H9 (cell line): ENCODE measurements at regions not wholly inside any gene's neighbourhood (a gene's known extent, or its start where the extent isn't known, plus 50 kb on each side); places are given as distances from the start of the nearest gene placed in this dataset.

Experiments used
- DNase-seq: peaks from one replicate; pipeline ENCODE4 v3.0.0-alpha.2; 2017
- H2AFZ ChIP-seq: one replicate; pipeline ENCODE4 v1.6.1; 2013; ENCODE audit warnings: mild to moderate bottlenecking, low read length, control low read depth, moderate library complexity
- H2AK5ac ChIP-seq: 2 replicates; pipeline ENCODE4 v1.6.1; 2013; ENCODE audit warnings: low read length, control low read depth, mixed read lengths; ENCODE audit not compliant: insufficient read length
- H2BK120ac ChIP-seq: one replicate; pipeline ENCODE4 v1.6.1; 2013; ENCODE audit warnings: low read depth, mild to moderate bottlenecking, low read length, control low read depth, inconsistent platforms; ENCODE audit not compliant: poor library complexity, severe bottlenecking
- H2BK12ac ChIP-seq: 2 replicates; pipeline ENCODE4 v1.6.1; 2013; ENCODE audit warnings: low read length, control low read depth, mixed read lengths, low read depth; ENCODE audit not compliant: insufficient read length
- H2BK15ac ChIP-seq: 2 replicates; pipeline ENCODE4 v1.6.1; 2013; ENCODE audit warnings: low read depth, low read length, control low read depth
- H2BK20ac ChIP-seq: one replicate; pipeline ENCODE4 v1.6.1; 2013; ENCODE audit warnings: low read depth, mild to moderate bottlenecking, low read length, control low read depth, inconsistent platforms; ENCODE audit not compliant: poor library complexity, severe bottlenecking
- H2BK5ac ChIP-seq: 2 replicates; pipeline ENCODE4 v1.6.1; 2013; ENCODE audit warnings: low read length, control low read depth, mixed read lengths; ENCODE audit not compliant: insufficient read length
- H3K14ac ChIP-seq: 2 replicates; pipeline ENCODE4 v1.6.1; 2013; ENCODE audit warnings: low read length, control low read depth; ENCODE audit not compliant: insufficient read depth
- H3K18ac ChIP-seq: 2 replicates; pipeline ENCODE4 v1.6.1; 2013; ENCODE audit warnings: low read depth, mild to moderate bottlenecking, mixed read lengths, low read length, control low read depth; ENCODE audit not compliant: insufficient read length
- H3K23ac ChIP-seq: 2 replicates; pipeline ENCODE4 v1.6.1; 2013; ENCODE audit warnings: low read length, control low read depth, mixed read lengths, low read depth; ENCODE audit not compliant: insufficient read length
- H3K23me2 ChIP-seq: 2 replicates; pipeline ENCODE4 v1.6.1; 2013; ENCODE audit warnings: low read depth, mild to moderate bottlenecking, mixed read lengths, low read length, control low read depth; ENCODE audit not compliant: insufficient read length, poor library complexity, severe bottlenecking
- H3K27ac ChIP-seq: 2 replicates; pipeline ENCODE4 v1.5.1; 2013; ENCODE audit warnings: low read length, control low read depth, mixed read lengths, low read depth; ENCODE audit not compliant: insufficient read length
- H3K27me3 ChIP-seq: 2 replicates; pipeline ENCODE4 v1.6.1; 2013; ENCODE audit warnings: low read length, control low read depth, inconsistent platforms; ENCODE audit not compliant: insufficient read depth
- H3K4ac ChIP-seq: 2 replicates; pipeline ENCODE4 v1.6.1; 2013; ENCODE audit warnings: low read depth, mild to moderate bottlenecking, control low read depth, inconsistent platforms, low read length, moderate library complexity
- H3K4me1 ChIP-seq: 2 replicates; pipeline ENCODE4 v1.6.1; 2013; ENCODE audit warnings: low read length, control low read depth, inconsistent platforms; ENCODE audit not compliant: insufficient read depth
- H3K4me2 ChIP-seq: 2 replicates; pipeline ENCODE4 v1.6.1; 2013; ENCODE audit warnings: low read length, control low read depth, mixed read lengths; ENCODE audit not compliant: insufficient read length, insufficient read depth
- H3K56ac ChIP-seq: 2 replicates; pipeline ENCODE4 v1.6.1; 2013; ENCODE audit warnings: low read depth, mild to moderate bottlenecking, mixed read lengths, low read length, control low read depth; ENCODE audit not compliant: insufficient read length
- H3K79me1 ChIP-seq: 2 replicates; pipeline ENCODE4 v1.6.1; 2013; ENCODE audit warnings: low read depth, mild to moderate bottlenecking, moderate library complexity, low read length, control low read depth, inconsistent platforms; ENCODE audit not compliant: insufficient read depth, poor library complexity, severe bottlenecking
- H3K79me2 ChIP-seq: 2 replicates; pipeline ENCODE4 v1.6.1; 2013; ENCODE audit warnings: low read length, control low read depth, inconsistent platforms; ENCODE audit not compliant: insufficient read depth
- H3K9ac ChIP-seq: 2 replicates; pipeline ENCODE4 v1.6.1; 2013; ENCODE audit warnings: low read length, control low read depth, mixed read lengths; ENCODE audit not compliant: insufficient read length; ENCODE audit errors: extremely low read depth
- H3K9me3 ChIP-seq: one replicate; pipeline ENCODE4 v1.6.1; 2013; ENCODE audit warnings: low read depth, low read length, inconsistent platforms; ENCODE audit not compliant: control insufficient read depth
- H3T11ph ChIP-seq: one replicate; pipeline ENCODE4 v1.6.1; 2013; ENCODE audit warnings: mild to moderate bottlenecking, low read length, control low read depth, inconsistent platforms
- H4K20me1 ChIP-seq: one replicate; pipeline ENCODE4 v1.6.1; 2013; ENCODE audit not compliant: control insufficient read depth, insufficient read length, insufficient read depth
- H4K5ac ChIP-seq: 2 replicates; pipeline ENCODE4 v1.6.1; 2013; ENCODE audit warnings: low read depth, mild to moderate bottlenecking, mixed read lengths, low read length, control low read depth; ENCODE audit not compliant: insufficient read length
- H4K8ac ChIP-seq: replicated peaks from 2 replicates; pipeline ENCODE4 v1.6.1; 2013; ENCODE audit warnings: low read length, control low read depth, mixed read lengths, low read depth; ENCODE audit not compliant: insufficient read length
- H4K91ac ChIP-seq: 2 replicates; pipeline ENCODE4 v1.6.1; 2013; ENCODE audit warnings: low read depth, mild to moderate bottlenecking, moderate library complexity, mixed read lengths, low read length, control low read depth; ENCODE audit not compliant: insufficient read length
- H3K27ac Mint-ChIP-seq, 3 experiments: 2 replicates in 2 of 3; 3 replicates in 1 of 3; pipeline ENCODE4 v1.8.0; 2020 to 2021; ENCODE audit warnings: mixed read lengths in 3 of 3, mild to moderate bottlenecking in 1 of 3, moderate library complexity in 1 of 3
- H3K27me3 Mint-ChIP-seq: 2 replicates; pipeline ENCODE4 v1.8.0; 2021; ENCODE audit warnings: low read depth, mild to moderate bottlenecking, moderate library complexity, mixed read lengths
- H3K36me3 Mint-ChIP-seq, 3 experiments: 2 replicates in 2 of 3; 3 replicates in 1 of 3; pipeline ENCODE4 v1.8.0; 2020 to 2021; ENCODE audit warnings: low read depth in 3 of 3, mixed read lengths in 3 of 3; ENCODE audit not compliant: insufficient read depth in 1 of 3
- H3K4me1 Mint-ChIP-seq, 2 experiments: 2 replicates each; pipeline ENCODE4 v1.8.0; 2020; ENCODE audit warnings: mixed read lengths in 2 of 2
- H3K4me3 Mint-ChIP-seq, 2 experiments: 2 replicates in 1 of 2; 3 replicates in 1 of 2; pipeline ENCODE4 v1.8.0; 2020 to 2021; ENCODE audit warnings: mild to moderate bottlenecking in 2 of 2, mixed read lengths in 2 of 2, moderate library complexity in 1 of 2
- H3K9me3 Mint-ChIP-seq, 2 experiments: 2 replicates in 1 of 2; 3 replicates in 1 of 2; pipeline ENCODE4 v1.8.0; 2020; ENCODE audit warnings: mild to moderate bottlenecking in 2 of 2, mixed read lengths in 2 of 2, moderate library complexity in 1 of 2
- CTCF ChIP-seq: fragments of 200-600 bp; sonication (generic); conservative IDR thresholded peaks from 3 replicates; pipeline ENCODE4 v1.8.0; 2021; ENCODE audit warnings: antibody characterized with exemption, mild to moderate bottlenecking
- WGBS: extraction: QIAGEN DNeasy Blood & Tissue Kit; methylation state at CpG from one replicate; pipeline ENCODE4 v1.1.7; 2013; ENCODE audit warnings: missing lambda C conversion rate, low lambda C conversion rate, mixed read lengths; ENCODE audit not compliant: insufficient read length; ENCODE audit errors: extremely low coverage; 5-methylcytosine and 5-hydroxymethylcytosine counted together

- Histone ChIP-seq H4K20me1 (no peaks in the 10 kb centered on the region), H3K23ac (no peak overlapping the region), H3K79me1 (no peaks in the 10 kb centered on the region), H2AK5ac (no peak overlapping the region), H3K14ac (no peak overlapping the region), H4K5ac (no peak overlapping the region), H2BK120ac (no peak overlapping the region), H3K79me2 (no peaks in the 10 kb centered on the region), H3K27me3 (no peaks in the 10 kb centered on the region), H2BK12ac (no peak overlapping the region), H3K23me2 (no peaks in the 10 kb centered on the region), H2AFZ (no peak overlapping the region), H3K9me3 (no peaks in the 10 kb centered on the region), H3T11ph (no peak overlapping the region), H3K27ac (no peak overlapping the region), H3K18ac (no peak overlapping the region), H2BK15ac (no peak overlapping the region), H3K4me2 (no peak overlapping the region), H2BK5ac (no peak overlapping the region), H4K8ac (no peak overlapping the region), H4K91ac (no peak overlapping the region), H3K4me1 (no peaks in the 10 kb centered on the region), H3K4ac (no peak overlapping the region), H3K56ac (no peak overlapping the region), H3K9ac (no peak overlapping the region), H2BK20ac (no peak overlapping the region)
- H3K4me1 Mint-ChIP-seq: peaks cover 15 to 25% of the 10 kb centered on the region in 2 experiments
- no CpG with 5 or more reads among the region's 2 CpGs for WGBS
- no peak for TF ChIP-seq CTCF
- H3K9me3 Mint-ChIP-seq: no peaks in the 10 kb centered on the region
- DNase-seq: no peak
- H3K4me3 Mint-ChIP-seq: no peak overlapping the region
- no peak overlapping the region; a peak in 1 of 7 replicates for H3K27ac Mint-ChIP-seq
- H3K36me3 Mint-ChIP-seq: 0 out of 7 replicates have a peak, but pooled peaks cover 0 to 2% (median 0%) of the 10 kb centered on the region in 3 experiments
- H3K27me3 Mint-ChIP-seq: peaks cover 10% of the 10 kb centered on the region
Measured at GRCh38 chr20:60473211-60473610, 515.0 kb downstream of the CDH26 start.
